Psoas muscle (tissue), 7 donors: ENCODE measurements at regions not wholly inside any gene's neighbourhood (a gene's known extent, or its start where the extent isn't known, plus 50 kb on each side); places are given as distances from the start of the nearest gene placed in this dataset.

Experiments
- ATAC-seq, 4 donors: fragments of 200-7000 bp; cut with Tn5 transposase; one replicate each; pipeline ENCODE4 v1.9.1; 2020; ENCODE audit warnings: moderate library complexity in 3 of 4, mild to moderate bottlenecking in 2 of 4
- DNase-seq, 2 donors: peaks; one replicate each; pipeline ENCODE4 v3.0.0-alpha.2; 2020
- H3K27ac ChIP-seq: fragments of 200-600 bp; one replicate; pipeline ENCODE4 v1.8.0; 2022
- H3K27me3 ChIP-seq, 3 donors: fragments of 200-600 bp in 1 of 3; one replicate each; pipeline versions ENCODE4 v1.6.1 to v1.8.0; 2013 to 2022; ENCODE audit warnings: low read length in 2 of 3, mild to moderate bottlenecking in 2 of 3, moderate library complexity in 1 of 3; ENCODE audit not compliant: insufficient read depth in 3 of 3
- H3K36me3 ChIP-seq, 2 donors: fragments of 200-600 bp in 1 of 2; one replicate each; pipeline versions ENCODE4 v1.6.1 to v1.8.0; 2013 to 2022; ENCODE audit warnings: low read depth in 1 of 2, mild to moderate bottlenecking in 1 of 2, moderate library complexity in 1 of 2; ENCODE audit not compliant: insufficient read depth in 1 of 2
- H3K4me1 ChIP-seq: fragments of 200-600 bp; one replicate; pipeline ENCODE4 v1.8.0; 2022
- H3K4me3 ChIP-seq: fragments of 200-600 bp; one replicate; pipeline ENCODE4 v1.8.0; 2022; ENCODE audit warnings: mild to moderate bottlenecking
- H3K9me3 ChIP-seq: fragments of 200-600 bp; one replicate; pipeline ENCODE4 v1.8.0; 2022
- WGBS, 3 donors: extraction: QIAGEN DNeasy Blood & Tissue Kit; methylation state at CpG; one replicate each; pipeline versions ENCODE4 v1.1.6 to v1.1.7; 2013; 5-methylcytosine and 5-hydroxymethylcytosine counted together
- intact Hi-C, 2 donors: fragments of 100-400 bp; cut with DNase I; formaldehyde crosslinking; loops; one replicate each; pipeline versions ENCODE4 v1.11.0 to v1.14.2; 2022
- TF ChIP-seq, protein P1 (sequence below): fragments of 200-600 bp; IDR thresholded peaks from one replicate; pipeline ENCODE4 v1.8.0; 2022; ENCODE audit warnings: antibody characterized with exemption
- donor health status: healthy with polysubstance abuse.
- donor health status: DM: no; HTN: no; CAD: no; lungs with moderate emphysema.
- donor health status: Bipolar disorder and iron deficiency.
- donor health status: healthy.
- donor health status: DM: yes; HTN: yes; CAD: no.
- donor health status: DM: no; HTN: no; CAD: no.
- donor health status: DM: yes; HTN: yes; CAD: no.

DNA sequence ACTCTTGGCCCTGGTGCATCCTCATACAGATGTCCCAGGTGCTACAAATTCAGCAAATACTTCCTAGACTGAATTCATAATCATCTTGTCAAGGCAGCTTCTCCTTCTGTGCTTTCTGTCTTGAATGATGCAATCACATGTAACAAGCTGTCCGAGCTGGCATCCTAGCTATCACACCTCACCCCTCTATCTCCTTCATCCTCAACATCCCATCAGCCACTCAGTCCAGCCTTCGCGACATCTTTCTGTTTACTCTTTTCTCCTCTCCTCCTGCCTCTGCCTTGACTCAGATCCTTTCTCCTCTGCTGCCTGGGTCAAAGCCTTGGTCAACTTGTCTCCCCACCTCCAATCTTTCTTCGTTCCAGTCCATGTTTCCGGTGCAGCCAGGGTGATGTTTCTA, 240.4 kb upstream of the CELF2 start:
- Histone ChIP-seq H3K27me3 (no peaks in the 10 kb centered on the region), H3K36me3 (no peaks in the 10 kb centered on the region), H3K9me3 (no peaks in the 10 kb centered on the region), H3K27ac (no peak overlapping the region), H3K4me1 (no peaks in the 10 kb centered on the region), H3K4me3 (no peak overlapping the region)
- intact Hi-C loops = no loop called here
- no peak for DNase-seq
- ATAC-seq = no peak
- 95 to 100% (median 97%) methylated on average over 5 of the region's 5 CpGs for WGBS, 3 donors
- TF ChIP-seq, protein P1, sequence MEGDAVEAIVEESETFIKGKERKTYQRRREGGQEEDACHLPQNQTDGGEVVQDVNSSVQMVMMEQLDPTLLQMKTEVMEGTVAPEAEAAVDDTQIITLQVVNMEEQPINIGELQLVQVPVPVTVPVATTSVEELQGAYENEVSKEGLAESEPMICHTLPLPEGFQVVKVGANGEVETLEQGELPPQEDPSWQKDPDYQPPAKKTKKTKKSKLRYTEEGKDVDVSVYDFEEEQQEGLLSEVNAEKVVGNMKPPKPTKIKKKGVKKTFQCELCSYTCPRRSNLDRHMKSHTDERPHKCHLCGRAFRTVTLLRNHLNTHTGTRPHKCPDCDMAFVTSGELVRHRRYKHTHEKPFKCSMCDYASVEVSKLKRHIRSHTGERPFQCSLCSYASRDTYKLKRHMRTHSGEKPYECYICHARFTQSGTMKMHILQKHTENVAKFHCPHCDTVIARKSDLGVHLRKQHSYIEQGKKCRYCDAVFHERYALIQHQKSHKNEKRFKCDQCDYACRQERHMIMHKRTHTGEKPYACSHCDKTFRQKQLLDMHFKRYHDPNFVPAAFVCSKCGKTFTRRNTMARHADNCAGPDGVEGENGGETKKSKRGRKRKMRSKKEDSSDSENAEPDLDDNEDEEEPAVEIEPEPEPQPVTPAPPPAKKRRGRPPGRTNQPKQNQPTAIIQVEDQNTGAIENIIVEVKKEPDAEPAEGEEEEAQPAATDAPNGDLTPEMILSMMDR = no peak

DNA sequence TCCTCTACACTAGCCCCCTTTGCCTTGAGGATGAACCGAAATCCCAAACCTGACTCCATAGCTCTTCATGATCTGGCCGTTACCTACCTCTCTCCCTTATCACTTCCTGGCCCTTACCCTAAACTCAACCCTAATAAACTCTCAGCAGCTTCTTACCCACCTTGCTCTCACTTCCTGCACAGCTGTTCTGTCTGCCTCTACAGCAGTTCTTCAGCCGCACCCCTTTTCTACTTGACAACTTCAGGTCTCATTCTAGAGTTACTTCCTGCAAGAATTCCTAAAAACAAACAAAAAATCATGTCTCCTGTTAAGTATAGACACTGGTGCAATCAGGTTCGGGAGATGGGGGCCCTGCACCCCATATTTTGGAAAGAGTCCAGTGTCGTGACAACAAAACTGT, 239.9 kb upstream of the CELF2 start:
- H3K36me3 ChIP-seq = no peaks in the 10 kb centered on the region
- ATAC-seq (no peak), DNase-seq (no peak)
- H3K27me3 ChIP-seq = no peaks in the 10 kb centered on the region
- 82 to 92% (median 90%) methylated on average over 5 of the region's 5 CpGs for WGBS, 3 donors
- TF ChIP-seq, protein P1 = no peak
- intact Hi-C loops = no loop called here
- no peaks in the 10 kb centered on the region for H3K4me1 ChIP-seq
- no peak overlapping the region for H3K27ac ChIP-seq
- H3K4me3 ChIP-seq = no peak overlapping the region
- H3K9me3 ChIP-seq = no peaks in the 10 kb centered on the region

DNA sequence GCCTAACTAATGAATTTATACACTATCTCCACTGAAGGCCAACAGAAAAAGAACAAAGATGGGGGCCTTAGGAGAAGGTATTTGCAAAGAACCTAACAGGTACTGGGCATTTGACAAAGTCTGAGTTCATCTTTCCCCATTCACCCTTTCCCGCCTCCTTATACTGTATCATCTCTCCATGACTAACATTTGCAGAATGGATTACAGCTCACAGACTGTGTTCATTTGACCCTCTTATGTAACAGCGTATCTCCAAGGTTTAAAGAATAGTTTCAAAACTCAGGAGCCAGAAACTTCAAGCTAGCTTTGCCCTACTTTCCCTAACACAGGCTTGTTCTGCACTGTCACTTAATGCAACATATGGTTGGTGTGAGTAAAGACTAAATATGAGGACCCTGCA, 238.7 kb upstream of the CELF2 start:
- 89 to 96% (median 90%) methylated on average over 2 of the region's 2 CpGs for WGBS, 3 donors
- H3K36me3 ChIP-seq = no peaks in the 10 kb centered on the region
- TF ChIP-seq, protein P1 = no peak
- DNase-seq (no peak), ATAC-seq (no peak)
- no peak overlapping the region for H3K27ac ChIP-seq
- H3K4me1 ChIP-seq = no peaks in the 10 kb centered on the region
- H3K4me3 ChIP-seq = no peak overlapping the region
- no peaks in the 10 kb centered on the region for H3K9me3 ChIP-seq
- intact Hi-C loops = no loop called here
- H3K27me3 ChIP-seq = no peaks in the 10 kb centered on the region

DNA sequence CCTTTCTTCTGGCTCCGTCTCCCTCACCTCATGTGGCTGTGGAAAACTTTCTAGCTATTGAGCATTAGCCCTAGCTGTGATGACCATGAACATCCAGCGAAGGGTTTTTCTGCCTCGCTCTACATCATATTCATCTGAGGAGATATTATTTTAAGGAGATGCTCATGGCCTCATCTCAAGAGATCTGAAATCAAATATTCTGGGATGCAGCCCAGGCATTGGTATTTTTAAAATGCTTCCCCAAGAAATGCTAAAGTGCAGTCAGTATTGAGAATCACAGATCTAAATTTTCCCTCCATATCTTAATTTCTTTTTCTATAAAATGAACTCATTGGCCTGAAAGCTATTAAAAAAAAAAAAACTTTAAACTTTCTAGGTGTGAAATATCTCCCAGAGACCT, 238.2 kb upstream of the CELF2 start:
- intact Hi-C loops = no loop called here
- TF ChIP-seq, protein P1 = no peak
- DNase-seq = no peak
- Histone ChIP-seq H3K27ac (no peak overlapping the region), H3K4me3 (no peak overlapping the region), H3K4me1 (no peaks in the 10 kb centered on the region), H3K9me3 (no peaks in the 10 kb centered on the region), H3K27me3 (no peaks in the 10 kb centered on the region), H3K36me3 (no peaks in the 10 kb centered on the region)
- 94 to 96% (median 95%) methylated on average over 3 of the region's 3 CpGs for WGBS, 3 donors
- ATAC-seq = no peak

DNA sequence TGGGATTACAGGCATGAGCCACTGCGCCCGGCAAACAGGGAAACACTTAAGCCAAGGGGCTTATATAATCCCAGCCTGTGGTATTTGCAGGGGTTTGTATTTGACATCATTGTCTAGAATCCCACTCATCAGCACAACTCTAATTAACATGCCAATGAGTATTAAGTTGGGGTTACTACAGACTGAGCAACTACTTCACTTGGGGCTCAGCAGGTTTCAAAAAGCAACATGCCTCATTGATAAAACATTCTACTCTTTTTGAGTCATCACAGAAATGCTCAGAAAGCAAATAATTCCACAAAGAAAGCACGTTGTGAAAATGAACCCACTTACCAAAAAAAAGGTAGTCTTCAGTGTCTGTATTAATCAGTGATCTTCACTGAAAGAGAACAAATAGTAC, 236.9 kb upstream of the CELF2 start:
- no peaks in the 10 kb centered on the region for H3K4me1 ChIP-seq
- H3K4me3 ChIP-seq = no peak overlapping the region
- 76% methylated on average over 3 of the region's 3 CpGs for WGBS, 3 donors
- no peaks in the 10 kb centered on the region for H3K27me3 ChIP-seq
- H3K9me3 ChIP-seq = no peaks in the 10 kb centered on the region
- no peaks in the 10 kb centered on the region for H3K36me3 ChIP-seq
- no peak overlapping the region for H3K27ac ChIP-seq
- ATAC-seq (no peak), DNase-seq (no peak)
- intact Hi-C loops = no loop called here
- TF ChIP-seq, protein P1 = no peak
